Nephron progenitor cell (in vitro differentiated cells): ENCODE measurements at regions not wholly inside any gene's neighbourhood (a gene's known extent, or its start where the extent isn't known, plus 50 kb on each side); places are given as distances from the start of the nearest gene placed in this dataset.
A peak's percentile ranks its signal among the peaks of the same experiment; 100 is the strongest.

ENCODE experiments used
- DNase-seq: peaks from one replicate; pipeline ENCODE4 v3.0.0; 2021
- H3K27ac Mint-ChIP-seq: 2 replicates; pipeline ENCODE4 v1.8.0; 2021; ENCODE audit warnings: mild to moderate bottlenecking, moderate library complexity, mixed read lengths
- H3K27me3 Mint-ChIP-seq: 2 replicates; pipeline ENCODE4 v1.8.0; 2021; ENCODE audit warnings: mild to moderate bottlenecking, low read depth, mixed read lengths; ENCODE audit not compliant: poor library complexity
- H3K36me3 Mint-ChIP-seq: 2 replicates; pipeline ENCODE4 v1.8.0; 2021; ENCODE audit warnings: low read depth, mixed read lengths
- H3K4me1 Mint-ChIP-seq: 2 replicates; pipeline ENCODE4 v1.8.0; 2021; ENCODE audit warnings: mixed read lengths
- H3K4me3 Mint-ChIP-seq: 2 replicates; pipeline ENCODE4 v1.8.0; 2021; ENCODE audit warnings: mild to moderate bottlenecking, moderate library complexity, mixed read lengths
- H3K9me3 Mint-ChIP-seq: 2 replicates; pipeline ENCODE4 v1.8.0; 2021; ENCODE audit warnings: mild to moderate bottlenecking, moderate library complexity, mixed read lengths
- CTCF ChIP-seq: fragments of 200-600 bp; sonication (generic); IDR thresholded peaks from 2 replicates; pipeline ENCODE4 v1.5.0; 2021; ENCODE audit warnings: antibody characterized with exemption

GRCh38 chr5:163041254-163041653 is 396.1 kb upstream of the CCNG1 start:
- H3K9me3 Mint-ChIP-seq: peaks cover 9% of the 10 kb centered on the region
- no peak for DNase-seq
- no peak overlapping the region for H3K4me3 Mint-ChIP-seq
- H3K36me3 Mint-ChIP-seq: no peaks in the 10 kb centered on the region
- peaks cover 5% of the 10 kb centered on the region for H3K27me3 Mint-ChIP-seq
- TF ChIP-seq CTCF: no peak
- H3K27ac Mint-ChIP-seq: no peak overlapping the region
- no peaks in the 10 kb centered on the region for H3K4me1 Mint-ChIP-seq

- Mint-ChIP-seq H3K4me3 (no peak overlapping the region), H3K9me3 (peaks cover 45% of the 10 kb centered on the region), H3K27me3 (no peaks in the 10 kb centered on the region)
Measured at GRCh38 chr5:163079618-163080017, 357.8 kb upstream of the CCNG1 start.

GRCh38 chr5:163089230-163089629 is 348.2 kb upstream of the CCNG1 start:
- no peak overlapping the region for H3K4me3 Mint-ChIP-seq
- no peaks in the 10 kb centered on the region for H3K4me1 Mint-ChIP-seq
- DNase-seq: no peak
- no peaks in the 10 kb centered on the region for H3K9me3 Mint-ChIP-seq
- H3K27ac Mint-ChIP-seq: no peak overlapping the region
- no peaks in the 10 kb centered on the region for H3K36me3 Mint-ChIP-seq
- no peak for TF ChIP-seq CTCF
- H3K27me3 Mint-ChIP-seq: peaks cover 3% of the 10 kb centered on the region

More at GRCh38 chr5:163079618-163080017, 357.8 kb upstream of the CCNG1 start:
- no peak overlapping the region for H3K27ac Mint-ChIP-seq
- peak; percentile 39 for TF ChIP-seq CTCF
- no peaks in the 10 kb centered on the region for H3K36me3 Mint-ChIP-seq
- peaks cover 4% of the 10 kb centered on the region for H3K4me1 Mint-ChIP-seq
- DNase-seq: no peak

- DNase-seq: no peak
- Mint-ChIP-seq H3K27ac (no peak overlapping the region), H3K27me3 (peaks cover 3% of the 10 kb centered on the region), H3K9me3 (no peaks in the 10 kb centered on the region), H3K4me3 (no peak overlapping the region), H3K4me1 (no peaks in the 10 kb centered on the region), H3K36me3 (no peaks in the 10 kb centered on the region)
- no peak for TF ChIP-seq CTCF
Measured at GRCh38 chr5:163089926-163090325, 347.5 kb upstream of the CCNG1 start.

- Mint-ChIP-seq H3K36me3 (no peaks in the 10 kb centered on the region), H3K27me3 (peaks cover 3% of the 10 kb centered on the region), H3K9me3 (no peaks in the 10 kb centered on the region), H3K27ac (no peak overlapping the region), H3K4me1 (no peaks in the 10 kb centered on the region), H3K4me3 (no peak overlapping the region)
- no peak for TF ChIP-seq CTCF
- DNase-seq: no peak
Measured at GRCh38 chr5:163094492-163095180, 342.8 kb upstream of the CCNG1 start.

- no peak for TF ChIP-seq CTCF
- Mint-ChIP-seq H3K27ac (no peak overlapping the region), H3K36me3 (no peaks in the 10 kb centered on the region), H3K9me3 (no peaks in the 10 kb centered on the region), H3K4me1 (no peaks in the 10 kb centered on the region), H3K27me3 (no peaks in the 10 kb centered on the region), H3K4me3 (no peak overlapping the region)
- peak; percentile 2 for DNase-seq
Measured at GRCh38 chr5:163104464-163104863, 332.9 kb upstream of the CCNG1 start.
